Skeletal muscle cell (primary cell): ENCODE measurements at regions not wholly inside any gene's neighbourhood (a gene's known extent, or its start where the extent isn't known, plus 50 kb on each side); places are given as distances from the start of the nearest gene placed in this dataset.
"Not testable (repeated sequence)": the region's sequence is repeated elsewhere in the genome, so short reads cannot be mapped to it uniquely, and the experiment has no call there.

Experiments
- DNase-seq: peaks from one replicate; pipeline ENCODE4 v3.0.0-alpha.2; 2010; ENCODE audit warnings: low read depth
- H3K4me3 ChIP-seq: 2 replicates; pipeline ENCODE4 v1.5.1; 2011; ENCODE audit warnings: low read depth, mild to moderate bottlenecking, control low read depth, low read length, moderate library complexity

DNA sequence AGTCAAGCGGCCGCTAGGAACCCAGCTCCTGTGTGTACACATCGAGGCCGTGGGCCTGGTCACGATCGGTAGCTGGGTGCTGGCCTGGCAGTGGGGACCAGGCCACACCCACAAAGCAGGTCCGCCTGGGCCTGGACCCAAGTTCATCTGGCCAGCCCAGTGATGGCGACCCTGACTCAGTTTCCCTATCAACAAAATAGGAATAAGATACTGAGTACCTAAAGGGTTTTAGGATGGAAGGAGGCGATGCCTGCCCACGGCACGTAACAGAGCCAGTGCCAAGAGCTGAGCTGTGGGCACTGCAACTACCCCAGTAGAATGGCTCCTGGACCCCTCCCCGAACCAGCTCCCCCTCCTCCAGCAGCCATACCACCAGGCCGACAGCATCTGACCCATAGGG lies 243.5 kb upstream of the SGCG start:
- DNase-seq: no peak
- no peak overlapping the region for H3K4me3 ChIP-seq

GRCh38 chr13:22937953-22938352 lies 242.8 kb upstream of the SGCG start:
- no peak overlapping the region for H3K4me3 ChIP-seq
- no peak for DNase-seq

DNA sequence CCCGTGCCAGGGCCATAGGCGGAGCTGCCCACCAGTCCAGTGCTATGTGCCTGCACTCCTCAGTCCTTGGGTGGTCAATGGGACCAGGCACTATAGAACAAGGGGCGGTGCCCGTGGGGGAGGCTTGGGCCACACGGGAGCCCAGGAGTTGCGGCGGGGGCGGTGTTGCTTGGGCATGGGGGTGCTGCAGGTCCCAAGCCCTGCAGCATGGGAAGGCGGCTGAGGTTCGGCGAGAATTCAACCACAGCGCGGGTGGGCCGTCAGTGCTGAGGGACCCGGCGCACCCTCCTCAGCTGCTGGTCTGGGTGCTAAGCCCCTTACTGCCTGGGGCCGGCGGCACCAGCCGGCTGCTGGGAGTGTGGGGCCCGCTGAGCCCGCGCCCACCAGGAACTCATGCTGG lies 242.2 kb upstream of the SGCG start:
- DNase-seq: no peak
- H3K4me3 ChIP-seq: no peak overlapping the region

DNA sequence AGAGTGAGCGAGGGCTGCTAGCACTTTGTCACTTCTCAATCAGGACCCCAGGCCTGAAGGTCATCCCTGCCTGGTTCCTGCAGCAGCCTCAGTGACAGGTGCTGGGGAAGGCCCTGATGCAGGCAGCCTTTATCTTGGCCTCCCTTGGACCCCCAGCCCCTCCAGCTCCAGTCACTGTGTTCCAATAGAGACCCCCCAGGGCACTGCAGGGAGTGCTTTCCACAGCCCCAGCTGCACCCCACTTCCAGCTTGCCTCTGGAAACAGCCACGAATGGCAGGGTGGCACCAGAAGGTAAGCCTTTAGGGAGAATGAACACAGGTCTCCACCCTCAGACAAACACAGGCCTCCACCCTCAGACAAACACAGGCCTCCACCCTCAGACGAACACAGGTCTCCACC lies 241.6 kb upstream of the SGCG start:
- H3K4me3 ChIP-seq: no peak overlapping the region
- DNase-seq: no peak

- H3K4me3 ChIP-seq: no peak overlapping the region
- no peak for DNase-seq
Observed at GRCh38 chr13:22940090-22940710, 240.6 kb upstream of the SGCG start.

DNA sequence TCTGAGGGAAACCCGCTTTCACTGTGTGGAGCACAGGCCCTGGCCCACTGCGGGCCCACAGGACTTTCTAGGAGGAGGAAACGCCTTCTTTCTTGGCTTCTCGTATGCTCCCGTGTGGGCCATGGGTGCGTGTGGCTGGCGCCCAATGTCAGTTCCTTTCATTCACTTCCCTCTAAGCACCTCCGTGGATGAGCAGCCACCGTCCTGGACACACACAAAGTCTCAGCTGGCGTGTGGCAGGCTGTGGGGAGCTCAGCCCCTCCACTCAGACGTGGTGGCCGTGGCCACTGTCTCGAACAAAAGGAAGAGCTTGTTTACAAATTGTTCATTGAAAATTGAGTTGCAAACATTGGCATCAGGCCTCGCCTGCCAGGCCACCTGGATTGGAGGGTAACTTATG lies 240.0 kb upstream of the SGCG start:
- no peak for DNase-seq
- H3K4me3 ChIP-seq: no peak overlapping the region

- not testable (repeated sequence) for H3K4me3 ChIP-seq, DNase-seq
Observed at GRCh38 chr13:22941495-22941894, 239.3 kb upstream of the SGCG start.

- DNase-seq, H3K4me3 ChIP-seq: not testable (repeated sequence)
Observed at GRCh38 chr13:22942831-22943230, 237.9 kb upstream of the SGCG start.

DNA sequence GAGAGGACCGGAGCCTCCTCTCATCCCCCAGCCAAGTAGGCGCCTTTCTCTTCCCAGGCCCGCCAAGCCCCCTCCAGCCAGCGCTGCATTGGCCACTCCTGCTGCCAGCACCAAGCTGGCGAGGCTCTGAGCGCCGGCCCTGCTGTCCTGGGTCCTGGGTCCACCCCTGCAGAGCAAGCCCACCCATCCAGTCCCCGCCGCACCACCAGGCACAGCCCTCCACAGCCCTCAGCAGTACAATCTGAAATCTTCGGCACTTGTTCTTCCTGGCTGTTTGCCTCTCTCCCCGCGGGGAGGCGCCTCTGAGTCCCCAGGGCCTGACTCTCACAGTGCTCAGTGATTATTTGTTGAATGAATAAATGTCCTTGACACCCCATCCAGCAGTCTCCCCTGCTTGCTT lies 236.4 kb upstream of the SGCG start:
- no peak overlapping the region for H3K4me3 ChIP-seq
- no peak for DNase-seq

DNA sequence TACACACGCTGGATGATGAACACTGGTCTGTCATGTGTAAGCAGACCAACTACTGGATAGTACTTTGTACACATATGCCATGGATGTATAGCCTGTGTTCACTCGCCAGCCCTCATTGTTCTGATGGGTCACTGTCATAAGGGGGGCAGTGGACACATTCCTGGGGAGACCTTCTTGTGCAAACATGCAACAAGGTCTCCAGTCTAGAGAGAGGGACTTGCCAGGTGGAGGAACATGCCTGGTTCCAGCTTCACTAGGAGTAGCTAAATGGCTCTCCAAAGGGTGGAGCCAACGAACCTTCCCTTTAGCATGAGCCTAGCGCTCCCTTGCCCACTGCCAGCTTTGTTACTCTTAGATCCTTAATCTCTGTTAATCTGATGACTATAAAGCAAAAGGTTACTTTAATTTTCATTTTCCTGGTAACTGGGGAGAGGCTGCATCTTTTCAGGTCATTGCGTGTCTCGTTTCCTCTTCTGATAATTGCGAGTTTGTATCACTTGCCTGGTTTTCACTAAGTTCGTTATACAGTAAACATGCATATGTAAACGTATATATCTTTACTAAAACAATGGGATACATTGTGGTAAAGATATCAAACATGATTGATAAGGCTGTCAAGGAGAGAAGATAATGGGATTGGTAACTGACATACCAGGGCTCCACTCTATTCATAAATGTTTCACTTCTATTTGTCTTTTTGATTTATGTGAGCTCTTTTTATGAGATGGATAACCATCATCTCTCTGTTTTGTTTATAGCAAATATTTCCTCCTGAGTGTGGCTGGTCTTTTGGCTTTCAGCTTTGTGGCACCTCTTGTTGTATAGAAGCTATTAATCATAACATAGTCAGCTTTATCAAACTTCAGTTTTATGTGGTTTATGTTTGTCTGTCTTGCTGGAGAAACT lies 235.2 kb upstream of the SGCG start:
- no peak overlapping the region for H3K4me3 ChIP-seq
- no peak for DNase-seq

- no peak for DNase-seq
Observed at GRCh38 chr13:22948421-22948820, 232.4 kb upstream of the SGCG start.

DNA sequence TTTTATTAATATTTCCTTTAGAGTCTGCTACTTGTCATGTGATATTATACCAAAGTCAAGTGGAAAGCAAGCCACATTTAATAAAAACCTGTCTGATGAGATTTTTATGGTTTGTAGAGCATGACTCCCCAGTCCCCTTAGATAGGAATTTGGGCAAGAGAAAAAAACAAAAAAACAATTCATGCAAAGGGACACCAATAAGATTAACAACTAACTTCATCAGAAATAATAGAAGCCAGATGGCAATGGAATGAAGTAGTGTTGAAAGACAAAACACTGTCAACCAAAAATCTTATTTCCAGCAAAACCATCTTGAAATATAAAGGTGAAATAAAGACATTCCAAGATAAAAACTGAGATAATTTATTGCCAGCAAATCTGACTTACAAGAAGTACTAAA lies 228.8 kb upstream of the SGCG start:
- H3K4me3 ChIP-seq, DNase-seq: not testable (repeated sequence)

More at GRCh38 chr13:22948421-22948820, 232.4 kb upstream of the SGCG start:
- H3K4me3 ChIP-seq: no peak overlapping the region

- not testable (repeated sequence) for H3K4me3 ChIP-seq, DNase-seq
Observed at GRCh38 chr13:22955147-22955546, 225.6 kb upstream of the SGCG start.

DNA sequence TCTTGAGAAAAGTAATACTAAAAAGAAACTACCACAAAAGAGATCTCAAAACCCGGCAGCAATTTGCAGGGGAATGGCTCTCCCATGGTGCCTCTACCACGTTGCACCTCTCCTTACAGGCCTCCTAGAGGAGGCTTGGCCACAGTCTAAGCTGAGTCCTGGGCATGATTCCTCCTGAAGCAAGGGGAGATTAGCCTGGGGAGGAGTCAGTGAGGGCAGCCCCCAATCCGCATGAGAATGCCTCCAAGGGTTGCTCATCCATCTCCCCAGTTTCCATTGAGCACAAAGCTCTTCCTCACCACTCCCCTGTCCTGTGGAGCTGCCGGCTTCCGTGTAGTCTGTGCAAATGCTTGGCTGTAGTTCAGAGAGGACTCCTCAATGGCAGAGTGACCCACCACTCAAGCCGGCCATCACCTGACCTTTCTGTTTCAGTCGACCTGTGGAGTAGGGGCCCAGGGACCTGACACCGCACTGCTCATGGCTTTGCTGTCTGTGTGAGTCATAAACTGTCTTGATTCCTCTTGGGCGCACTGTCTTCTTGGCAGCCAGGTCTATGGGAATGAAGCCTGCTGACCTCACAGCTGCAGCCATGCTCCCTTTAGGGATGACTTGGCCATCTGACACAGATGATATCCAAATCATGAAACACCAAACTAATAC lies 224.2 kb upstream of the SGCG start:
- not testable (repeated sequence) for H3K4me3 ChIP-seq, DNase-seq

DNA sequence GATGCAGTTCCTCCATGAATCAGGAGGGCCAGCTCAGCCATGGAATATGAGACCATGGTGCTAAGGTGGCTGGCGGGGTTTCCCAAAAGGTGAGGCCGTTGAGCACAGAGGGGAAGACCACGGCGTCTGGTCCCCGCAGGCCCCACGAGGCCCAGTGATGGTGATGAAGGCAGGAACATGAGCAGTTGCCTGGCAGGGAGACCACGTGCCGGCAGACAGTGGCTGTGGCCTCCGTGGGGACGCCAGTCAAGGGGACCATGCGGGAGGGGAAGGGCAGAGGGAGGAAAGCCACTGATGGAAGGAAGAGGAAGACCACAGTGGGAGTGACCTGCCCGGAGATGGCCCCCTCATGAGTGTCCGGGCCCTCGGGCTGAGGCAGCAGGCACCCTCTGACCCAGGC lies 220.9 kb upstream of the SGCG start:
- not testable (repeated sequence) for DNase-seq, H3K4me3 ChIP-seq

DNA sequence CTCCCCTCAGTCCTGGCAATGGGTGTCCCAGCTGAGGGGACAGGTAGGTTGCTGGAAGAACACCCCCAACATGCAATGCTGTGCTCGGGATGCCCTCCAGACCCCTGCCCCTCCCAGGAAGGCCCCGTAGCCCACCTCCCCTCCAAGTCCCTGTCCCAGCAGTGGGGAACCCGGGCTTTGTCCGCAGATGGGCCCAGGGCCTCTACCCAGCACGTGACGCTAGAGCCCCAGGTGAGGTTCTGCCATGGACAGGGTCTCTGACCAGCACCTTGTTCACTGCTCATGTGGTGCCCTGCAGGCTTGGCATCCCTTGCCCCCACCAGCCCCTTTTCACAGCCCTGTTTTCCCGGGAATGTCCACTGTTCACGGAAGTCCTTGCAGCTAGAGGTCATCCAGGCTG lies 220.0 kb upstream of the SGCG start:
- DNase-seq: no peak
- no peak overlapping the region for H3K4me3 ChIP-seq

GRCh38 chr13:22961342-22961741 lies 219.4 kb upstream of the SGCG start:
- H3K4me3 ChIP-seq, DNase-seq: not testable (repeated sequence)

DNA sequence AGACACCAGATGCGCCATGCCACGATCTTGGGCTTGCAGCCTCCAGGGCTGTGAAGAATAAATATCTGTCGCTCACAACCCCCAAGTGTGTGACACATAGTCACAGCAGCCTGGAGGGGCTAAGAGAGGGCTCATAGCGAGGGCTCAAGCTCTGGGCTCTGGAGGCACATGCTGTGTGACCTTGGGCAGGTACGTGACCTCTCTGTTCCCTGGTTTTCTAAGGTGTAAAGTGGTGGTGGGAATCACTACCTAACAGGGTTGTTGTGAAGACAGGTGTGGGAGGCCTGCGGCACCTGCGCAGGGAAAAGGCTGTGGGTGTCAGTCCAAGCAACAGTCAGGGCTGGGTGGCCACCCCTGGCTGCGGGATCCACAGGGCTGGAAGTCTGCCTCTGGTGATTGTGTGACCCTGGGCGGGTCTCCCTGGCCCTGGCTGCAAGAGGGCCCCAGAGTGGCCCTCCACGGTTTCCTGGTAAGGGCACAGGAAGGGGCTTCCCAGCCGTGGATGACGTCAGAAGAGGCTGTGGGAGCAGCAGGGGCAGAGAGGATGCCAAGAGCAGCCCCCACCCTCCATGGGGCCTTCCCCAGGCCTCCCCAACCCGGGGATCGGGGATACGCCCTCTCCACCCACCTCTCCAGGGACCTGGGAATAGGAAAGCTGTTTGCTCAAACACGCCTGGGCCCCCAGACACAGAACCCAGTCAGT lies 218.8 kb upstream of the SGCG start:
- no peak for DNase-seq
- no peak overlapping the region for H3K4me3 ChIP-seq

DNA sequence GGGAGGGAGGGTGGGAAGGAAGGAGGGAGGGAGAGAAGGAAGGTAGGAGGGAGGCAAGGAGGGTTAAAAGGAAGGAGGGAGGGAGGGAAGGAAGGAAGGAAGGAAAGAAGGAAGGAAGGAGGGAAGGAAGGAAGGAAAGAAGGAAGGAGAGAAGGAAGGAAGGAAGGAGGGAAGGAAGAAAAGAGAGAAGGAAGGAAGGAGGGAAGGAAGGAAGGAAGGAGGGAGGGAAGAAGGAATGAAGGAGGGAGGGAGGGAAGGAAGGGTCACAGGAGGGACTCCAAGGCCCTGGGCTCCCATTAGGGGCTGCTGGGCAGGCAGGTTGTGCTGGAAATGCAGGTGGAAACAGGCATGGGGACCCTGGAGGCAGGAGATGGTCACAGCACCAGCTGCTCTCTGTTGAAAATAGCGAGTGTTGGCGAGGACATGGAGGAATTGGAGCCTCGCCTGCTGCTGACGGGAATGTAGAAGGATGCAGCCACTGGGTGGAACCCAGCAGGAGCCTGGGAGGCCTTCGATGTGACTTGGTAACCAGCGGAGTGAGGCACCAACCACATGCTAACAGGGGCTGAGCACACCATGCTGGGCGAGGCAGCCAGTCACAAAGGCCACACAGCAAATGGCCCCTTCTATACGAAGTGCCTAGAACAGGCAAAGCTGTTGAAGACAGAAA lies 217.3 kb upstream of the SGCG start:
- not testable (repeated sequence) for DNase-seq, H3K4me3 ChIP-seq
